Prostate gland (tissue), 2 donors: ENCODE measurements at regions not wholly inside any gene's neighbourhood (a gene's known extent, or its start where the extent isn't known, plus 50 kb on each side); places are given as distances from the start of the nearest gene placed in this dataset.

Source experiments
- CTCF ChIP-seq, 4 experiments: fragments of 200-600 bp in 2 of 4; fragments of 450-650 bp in 2 of 4; sonication (generic) in 2 of 4; IDR thresholded peaks; 1 replicate in 3 of 4; 2 replicates in 1 of 4; pipeline ENCODE4 v1.5.1; 2016 to 2019; ENCODE audit warnings: antibody characterized with exemption in 4 of 4, mild to moderate bottlenecking in 2 of 4, moderate library complexity in 2 of 4
- POLR2AphosphoS5 ChIP-seq: sonication (generic); formaldehyde crosslinking; IDR thresholded peaks from one replicate; pipeline ENCODE4 v1.6.1; 2017; ENCODE audit warnings: antibody characterized with exemption

DNA sequence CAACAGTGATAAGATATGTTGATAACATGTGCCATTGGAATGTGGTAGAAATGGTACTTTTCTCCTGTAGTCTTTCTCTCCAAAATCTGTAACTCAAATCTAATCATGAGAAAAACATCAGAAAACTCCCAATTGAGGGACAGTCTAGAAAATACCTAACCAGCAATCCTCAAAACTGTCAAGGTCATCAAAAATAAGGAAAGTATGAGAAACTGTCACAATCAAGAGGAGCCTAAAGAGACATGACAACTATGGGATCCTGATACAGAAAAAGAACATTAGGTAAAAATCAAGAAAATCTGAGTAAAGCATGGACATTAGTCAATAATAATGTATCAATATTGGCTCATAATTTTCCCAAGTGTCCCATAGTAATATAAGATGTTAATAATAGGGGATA lies 124.5 kb upstream of the PPP1R2C start:
- TF ChIP-seq CTCF (IDR thresholded peaks at IDR 0.05) (no peak), POLR2AphosphoS5 (no peak)
